ENCODE measurements at regions not wholly inside any gene's neighbourhood (a gene's known extent, or its start where the extent isn't known, plus 50 kb on each side); places are given as distances from the start of the nearest gene placed in this dataset.
A peak's percentile ranks its signal among the peaks of the same experiment; 100 is the strongest.
"Not testable (repeated sequence)": the region's sequence is repeated elsewhere in the genome, so short reads cannot be mapped to it uniquely, and the experiment has no call there.

DNA sequence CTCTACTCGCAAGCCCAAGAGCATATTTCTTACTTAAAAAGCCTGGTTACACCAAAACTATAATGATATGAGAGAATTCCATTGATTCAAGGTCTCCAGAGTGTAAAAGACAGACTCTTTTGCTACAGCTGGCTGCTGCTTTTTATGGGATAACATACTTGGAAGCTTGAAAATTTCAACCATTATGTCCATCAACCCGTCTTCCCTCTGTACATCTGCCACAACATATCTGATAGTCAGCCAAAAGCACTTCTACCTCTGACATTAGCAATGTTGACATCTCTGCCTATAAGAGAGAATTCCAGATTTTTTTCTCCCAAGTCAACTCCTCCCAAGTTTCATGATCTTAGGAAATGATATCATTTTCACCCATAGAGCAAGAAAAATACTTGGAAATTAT, 54.4 kb upstream of the IQCM start:
- no peak for FAIRE-seq
- DNase-seq (ENCODE audit: extremely low spot score, insufficient read length, low read depth): no peak

DNA sequence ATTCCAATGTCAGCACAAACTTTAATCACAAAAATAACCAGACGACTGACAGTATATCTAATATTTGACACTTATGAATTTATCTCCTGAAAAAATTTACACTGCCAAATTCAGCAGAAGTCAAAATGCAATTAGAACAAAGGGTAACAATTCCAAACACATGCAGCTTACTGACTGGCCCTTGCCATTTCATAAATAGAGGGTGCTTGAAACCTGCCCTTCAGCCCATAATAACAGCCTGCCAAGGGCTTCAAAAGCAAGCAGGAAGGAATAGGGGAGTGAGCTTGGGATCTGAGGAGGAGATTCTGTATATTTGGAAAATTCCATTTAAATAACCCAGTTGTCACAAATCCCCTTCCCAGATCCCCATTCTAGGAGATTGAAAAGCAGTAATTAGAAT, 66.1 kb upstream of the IQCM start:
- no peak for DNase-seq (ENCODE audit: extremely low spot score, insufficient read length, low read depth)
- FAIRE-seq: no peak

- no peak for DNase-seq (ENCODE audit: extremely low spot score, insufficient read length, low read depth)
- no peak for FAIRE-seq
These were observed 66.6 kb upstream of the IQCM start for GRCh38 chr4:149882251-149882650.

DNA sequence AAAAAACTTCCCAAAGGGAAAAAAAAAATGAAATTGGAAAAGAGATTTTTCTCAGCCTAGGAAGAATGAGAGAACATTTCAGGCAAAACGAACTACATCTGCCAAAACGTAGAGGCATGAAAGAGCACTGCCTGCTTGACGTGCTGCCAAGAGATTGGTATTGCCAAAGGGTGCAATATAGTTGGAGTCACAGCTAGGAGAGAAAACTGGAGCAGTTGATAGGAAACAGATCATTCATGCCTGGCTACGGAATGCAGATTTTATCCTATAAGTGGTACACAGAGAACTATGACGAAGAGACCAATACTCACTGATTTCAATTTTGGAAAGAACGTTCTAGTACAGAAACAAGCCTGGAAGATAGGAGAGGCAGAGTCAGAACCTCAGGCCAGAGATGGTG, 68.4 kb upstream of the IQCM start:
- FAIRE-seq (no peak), DNase-seq (ENCODE audit: extremely low spot score, insufficient read length, low read depth) (no peak)

DNA sequence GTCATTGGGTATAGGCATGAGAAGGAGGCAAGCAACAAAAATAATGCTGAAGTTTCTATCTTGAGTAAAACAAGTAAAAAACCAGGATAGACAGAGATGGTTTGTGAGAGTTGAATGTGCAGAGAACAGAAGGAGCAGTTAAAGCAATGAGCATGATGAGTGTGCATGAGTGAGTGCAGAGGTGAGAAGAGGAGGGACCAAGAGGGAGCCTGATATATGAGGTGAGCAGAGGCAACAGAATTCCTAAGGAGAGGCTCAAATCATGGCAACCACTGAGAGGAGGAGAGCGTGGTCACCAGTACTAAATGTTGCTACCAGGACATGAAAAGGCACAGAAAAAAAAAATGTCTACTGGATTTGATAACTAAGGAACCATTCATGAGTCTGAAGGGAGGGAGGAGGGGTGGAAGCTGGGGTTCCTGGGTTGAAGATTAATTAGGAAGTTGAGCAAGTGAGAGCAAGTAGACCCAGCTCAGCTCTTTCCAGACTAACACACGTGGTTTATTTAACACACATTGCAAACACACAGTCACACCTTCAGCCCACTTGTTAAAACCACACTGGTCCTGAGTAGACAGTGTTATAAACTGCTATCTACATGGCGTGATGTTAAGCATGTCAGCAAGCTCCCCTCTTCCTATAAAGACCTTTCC, 69.0 kb upstream of the IQCM start:
- DNase-seq (ENCODE audit: extremely low spot score, insufficient read length, low read depth) (no peak), FAIRE-seq (peak; percentile 33)

DNA sequence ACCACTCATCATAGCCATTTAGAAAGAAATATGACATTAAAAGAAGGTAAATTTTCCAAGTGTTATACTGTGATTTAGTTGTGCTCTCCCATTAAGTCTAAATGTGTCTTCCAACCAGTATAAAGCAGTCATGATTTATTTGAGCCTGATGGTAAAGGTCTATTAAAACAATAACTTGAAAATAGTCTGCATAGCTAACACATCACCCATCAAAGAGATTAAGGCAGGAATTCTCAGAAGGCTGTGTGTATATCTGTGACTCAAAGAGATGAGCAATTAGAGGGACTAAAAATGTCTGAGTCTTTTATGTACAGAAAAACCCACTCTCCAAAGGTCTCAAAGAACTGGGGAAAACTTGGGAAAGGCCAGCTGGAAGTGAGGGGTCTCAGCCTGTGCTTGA, 70.3 kb upstream of the IQCM start:
- DNase-seq (ENCODE audit: extremely low spot score, insufficient read length, low read depth) (no peak), FAIRE-seq (no peak)

- DNase-seq (ENCODE audit: extremely low spot score, insufficient read length, low read depth): no peak
- FAIRE-seq: no peak
These were observed 71.3 kb upstream of the IQCM start for GRCh38 chr4:149886786-149887490.

DNA sequence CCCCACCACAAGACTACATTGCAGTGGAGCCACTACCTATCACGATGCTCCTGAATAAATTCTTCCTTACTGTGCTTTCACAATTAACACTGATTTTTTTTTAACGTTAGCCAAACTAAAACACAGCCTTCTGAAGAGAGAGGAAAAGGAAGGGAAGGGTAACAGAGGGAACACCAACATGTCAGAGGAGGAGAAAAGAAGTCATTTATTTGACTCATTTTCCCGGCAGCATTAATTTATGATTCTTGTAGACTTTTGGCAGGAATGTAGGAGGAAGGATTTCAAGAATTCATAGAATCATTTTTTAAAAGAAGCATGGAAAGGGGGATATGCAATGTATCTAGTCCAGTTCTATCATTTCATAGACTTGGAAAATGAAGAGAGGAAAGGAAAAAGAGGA, 74.3 kb upstream of the IQCM start:
- DNase-seq (ENCODE audit: extremely low spot score, insufficient read length, low read depth) (no peak), FAIRE-seq (no peak)

DNA sequence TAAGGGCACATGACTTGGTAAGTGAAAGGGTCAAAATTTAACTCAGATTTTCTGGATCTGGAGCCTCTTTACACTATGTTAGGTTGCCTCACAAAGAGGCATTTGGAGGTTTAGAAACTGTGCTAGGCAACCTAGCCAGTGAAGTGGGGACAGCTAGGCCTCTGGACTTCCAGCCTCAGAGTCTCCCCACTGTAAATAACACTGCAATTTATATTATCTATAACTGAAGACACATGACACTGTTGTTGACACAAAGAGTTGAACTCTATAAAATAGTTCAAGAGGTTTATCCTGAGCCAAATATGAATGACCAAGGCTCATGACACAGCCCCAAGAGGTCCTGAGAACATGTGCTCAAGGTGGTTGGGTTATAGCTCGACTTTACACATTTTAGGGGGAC, 74.9 kb upstream of the IQCM start:
- no peak for DNase-seq (ENCODE audit: extremely low spot score, insufficient read length, low read depth)
- no peak for FAIRE-seq

DNA sequence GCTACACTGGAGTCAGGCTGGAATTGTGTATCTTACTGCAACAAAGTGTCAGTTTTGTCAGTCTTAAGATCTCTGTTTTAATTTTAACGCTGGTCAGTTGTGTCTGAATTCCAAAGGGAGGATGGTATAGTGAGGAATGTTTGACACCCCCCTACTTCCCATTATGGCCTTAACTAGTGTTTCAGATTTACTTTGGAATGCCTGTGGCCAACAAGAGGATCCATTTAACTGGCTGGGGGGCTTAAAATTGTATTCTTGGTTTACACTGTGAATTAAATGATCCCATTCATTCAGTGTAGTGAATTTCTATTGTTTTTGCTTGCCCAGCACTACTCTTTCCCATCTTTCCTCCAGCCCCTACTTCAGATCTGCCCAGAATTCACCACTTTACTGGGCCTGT, 75.8 kb upstream of the IQCM start:
- DNase-seq (ENCODE audit: extremely low spot score, insufficient read length, low read depth) (no peak), FAIRE-seq (no peak)

DNA sequence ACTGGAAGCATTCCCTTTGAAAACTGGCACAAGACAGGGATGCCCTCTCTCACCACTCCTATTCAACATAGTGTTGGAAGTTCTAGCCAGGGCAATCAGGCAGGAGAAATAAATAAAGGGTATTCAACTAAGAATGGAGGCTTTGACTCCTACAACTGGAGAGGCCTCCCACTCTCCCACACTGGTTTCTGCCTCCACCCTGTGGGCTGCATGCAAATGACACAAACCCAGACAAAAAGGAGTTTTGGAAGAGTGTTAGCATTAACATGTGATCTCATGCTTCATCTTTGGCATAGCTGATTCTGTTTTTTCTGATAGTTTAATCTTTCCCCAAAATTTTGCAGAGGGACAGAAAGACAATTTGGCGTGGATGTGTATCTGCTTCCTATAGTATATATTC, 80.8 kb upstream of the IQCM start:
- FAIRE-seq (no peak), DNase-seq (ENCODE audit: extremely low spot score, insufficient read length, low read depth) (no peak)

- DNase-seq (ENCODE audit: extremely low spot score, insufficient read length, low read depth) (no peak), FAIRE-seq (no peak)
These were observed 82.1 kb upstream of the IQCM start for GRCh38 chr4:149897783-149898182.

DNA sequence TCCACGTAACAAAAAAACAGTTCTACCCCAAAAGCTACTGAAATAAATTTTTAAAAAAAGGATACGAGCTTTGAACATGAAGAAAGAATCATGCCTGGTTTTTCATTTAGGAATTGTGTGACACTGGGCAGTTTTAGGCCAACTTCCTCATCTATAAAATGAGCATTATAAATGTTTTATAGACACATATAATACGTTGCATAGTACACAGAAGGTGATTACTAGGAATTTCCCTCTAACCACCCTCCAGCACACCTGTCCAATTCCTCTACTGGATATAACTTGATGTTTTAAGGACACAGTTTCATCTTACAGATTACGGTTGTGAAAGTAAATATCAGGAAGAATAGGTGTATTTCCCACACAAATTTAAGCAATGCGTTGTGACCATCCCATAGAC, 85.5 kb upstream of the IQCM start:
- no peak for DNase-seq (ENCODE audit: extremely low spot score, insufficient read length, low read depth)

GRCh38 chr4:149902242-149902641, 86.6 kb upstream of the IQCM start:
- FAIRE-seq (no peak), DNase-seq (ENCODE audit: extremely low spot score, insufficient read length, low read depth) (no peak)

More for the DNA sequence above, 85.5 kb upstream of the IQCM start:
- no peak for FAIRE-seq

DNA sequence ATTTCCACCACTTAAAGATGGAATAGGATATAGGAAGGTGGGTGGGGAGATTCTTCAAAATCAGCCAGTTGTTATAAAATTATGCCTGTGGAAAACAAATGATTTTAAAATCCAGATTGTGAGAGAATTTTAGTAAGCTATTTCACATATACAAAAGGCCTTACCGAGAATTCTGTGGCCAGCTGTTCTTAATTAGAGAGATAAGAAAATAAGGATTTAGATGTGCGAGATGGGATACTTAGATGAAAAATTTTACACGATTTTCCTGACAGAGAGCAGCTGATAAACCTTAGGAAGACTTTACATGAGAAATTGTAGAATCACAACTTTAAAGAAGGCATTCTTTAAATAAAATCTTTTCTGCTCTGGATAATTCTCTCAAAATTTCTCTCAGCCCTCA, 94.5 kb upstream of the IQCM start:
- no peak for DNase-seq (ENCODE audit: extremely low spot score, insufficient read length, low read depth)
- no peak for FAIRE-seq

DNA sequence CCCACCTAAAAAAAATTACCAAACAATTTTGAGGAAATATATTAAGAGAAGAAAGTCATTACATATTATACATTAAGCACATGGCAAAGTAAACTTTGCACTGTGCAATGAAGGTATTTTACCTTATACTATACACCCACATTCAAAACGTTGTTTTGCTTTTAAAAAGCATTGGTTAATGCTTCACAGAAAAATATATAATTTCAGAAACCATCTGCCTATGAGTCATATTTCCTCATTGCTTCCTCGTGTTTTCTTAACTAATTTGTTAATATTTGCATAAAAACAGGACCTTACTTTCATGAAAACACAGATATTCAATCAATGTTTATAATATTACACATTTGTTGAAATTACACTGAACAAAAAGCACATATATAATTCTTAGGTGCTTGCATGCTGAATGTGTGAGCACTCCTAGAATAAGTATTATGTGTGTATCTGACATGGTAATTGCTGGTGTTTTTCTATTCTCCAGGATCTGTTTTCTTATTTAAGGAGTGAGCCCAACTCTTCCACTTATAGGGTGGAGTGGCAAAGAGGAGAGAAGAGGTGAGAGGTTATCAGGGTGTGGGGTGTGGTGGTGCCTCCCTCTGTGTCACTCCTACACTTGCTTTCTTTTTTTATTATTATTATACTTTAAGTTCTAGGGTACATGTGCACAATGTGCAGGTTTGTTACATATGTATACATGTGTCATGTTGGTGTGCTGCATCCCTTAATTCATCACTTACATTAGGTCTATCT, 95.1 kb upstream of the IQCM start:
- DNase-seq (ENCODE audit: extremely low spot score, insufficient read length, low read depth) (no peak), FAIRE-seq (no peak)

DNA sequence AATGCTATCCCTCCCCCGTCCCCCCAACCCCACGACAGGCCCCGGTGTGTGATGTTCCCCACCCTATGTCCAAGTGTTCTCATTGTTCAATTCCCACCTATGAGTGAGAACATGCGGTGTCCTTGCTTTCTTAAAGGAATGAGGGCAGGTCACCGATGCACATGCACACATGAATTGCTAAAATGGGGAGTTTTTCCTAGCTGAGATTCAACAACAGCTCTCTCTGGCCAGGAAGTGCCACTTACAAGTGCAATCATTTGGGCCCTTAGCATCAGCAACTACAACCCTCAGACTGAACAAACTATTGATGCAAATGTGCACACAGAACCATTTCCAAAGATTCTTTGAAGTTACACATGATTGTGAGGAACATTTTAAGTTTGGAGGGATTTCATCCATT, 95.7 kb upstream of the IQCM start:
- no peak for DNase-seq (ENCODE audit: extremely low spot score, insufficient read length, low read depth)
- no peak for FAIRE-seq

GRCh38 chr4:149912000-149912399, 96.4 kb upstream of the IQCM start:
- no peak for DNase-seq (ENCODE audit: extremely low spot score, insufficient read length, low read depth)
- no peak for FAIRE-seq

DNA sequence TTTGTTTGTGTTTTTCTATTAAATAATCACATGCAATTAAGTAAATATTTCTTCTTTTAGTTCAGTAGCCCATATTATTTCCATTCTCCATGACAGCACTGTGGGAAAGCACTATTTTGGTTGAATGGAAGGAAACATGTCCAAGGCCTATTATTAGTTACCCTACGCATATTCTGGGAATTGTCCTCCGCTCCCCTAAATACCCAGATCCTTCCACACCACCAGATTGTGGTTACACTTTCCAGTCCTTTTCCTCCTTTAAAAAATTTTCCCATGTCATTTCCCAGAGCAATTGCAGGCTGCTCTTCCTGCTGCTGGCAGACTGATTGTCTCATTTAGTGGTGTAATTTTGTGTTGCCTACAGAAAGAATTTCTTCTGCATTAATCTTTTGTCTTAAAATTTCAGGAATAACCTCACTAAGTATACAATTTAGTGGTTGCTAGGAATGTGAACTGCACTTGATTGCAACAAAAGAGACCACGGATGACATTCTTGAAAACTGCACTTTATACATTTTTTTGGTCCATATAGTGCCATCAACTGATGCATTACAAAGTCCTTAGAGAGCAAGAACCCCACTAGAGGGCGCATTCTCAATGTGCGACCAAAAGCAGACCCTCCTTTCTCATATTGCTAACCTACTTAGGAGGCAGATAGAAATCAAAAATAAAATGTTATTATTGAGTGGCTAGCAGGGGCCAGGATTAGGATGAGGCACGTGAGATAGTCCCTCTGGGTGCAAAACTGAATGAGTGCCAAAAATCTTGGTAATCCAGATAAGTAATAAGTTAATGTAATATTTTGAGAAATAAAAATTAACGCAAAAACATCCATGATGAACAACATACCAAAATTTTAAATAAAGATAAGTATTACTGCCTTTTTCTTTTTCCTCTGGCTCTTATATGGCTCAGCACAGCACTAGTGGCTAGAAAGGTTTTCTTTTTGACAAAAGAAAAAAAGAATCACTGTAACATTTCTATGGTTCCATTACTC, 98.8 kb upstream of the IQCM start:
- DNase-seq (ENCODE audit: extremely low spot score, insufficient read length, low read depth) (peak; percentile 2), FAIRE-seq (no peak)

DNA sequence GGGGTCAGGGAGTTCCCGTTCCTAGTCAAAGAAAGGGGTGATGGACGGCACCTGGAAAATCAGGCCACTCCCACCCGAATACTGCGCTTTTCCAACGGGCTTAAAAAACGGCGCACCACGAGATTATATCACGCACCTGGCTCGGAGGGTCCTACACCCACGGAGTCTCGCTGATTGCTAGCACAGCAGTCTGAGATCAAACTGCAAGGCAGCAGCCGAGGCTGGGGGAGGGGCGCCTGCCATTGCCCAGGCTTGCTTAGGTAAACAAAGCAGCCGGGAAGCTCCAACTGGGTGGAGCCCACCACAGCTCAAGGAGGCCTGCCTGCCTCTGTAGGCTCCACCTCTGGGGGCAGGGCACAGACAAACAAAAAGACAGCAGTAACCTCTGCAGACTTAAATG, 100.1 kb upstream of the IQCM start:
- FAIRE-seq; DNase-seq (ENCODE audit: extremely low spot score, insufficient read length, low read depth): not testable (repeated sequence)

All from GM18507 (cell line).